ENCODE measurements at regions not wholly inside any gene's neighbourhood (a gene's known extent, or its start where the extent isn't known, plus 50 kb on each side); places are given as distances from the start of the nearest gene placed in this dataset.

DNA sequence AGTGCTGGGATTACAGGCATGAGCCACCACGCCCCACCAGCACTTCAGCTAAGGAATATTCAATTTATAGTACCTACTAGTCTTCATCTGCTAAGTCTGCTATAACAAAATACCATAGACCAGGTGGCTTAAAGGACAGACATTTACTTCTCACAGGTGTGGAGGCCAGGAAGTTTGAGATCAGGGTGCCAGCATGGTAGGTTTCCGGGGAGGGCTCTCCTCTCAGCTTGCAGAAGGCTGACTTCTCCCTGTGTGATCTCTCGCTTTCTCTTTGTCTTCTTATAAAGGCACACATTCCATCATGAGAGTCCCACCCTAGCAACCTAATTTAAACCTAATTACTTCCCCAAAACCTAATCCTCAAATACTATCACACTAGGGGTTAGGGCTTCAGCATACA, 433.0 kb downstream of the INSC start:
- DNase-seq = no peak

DNA sequence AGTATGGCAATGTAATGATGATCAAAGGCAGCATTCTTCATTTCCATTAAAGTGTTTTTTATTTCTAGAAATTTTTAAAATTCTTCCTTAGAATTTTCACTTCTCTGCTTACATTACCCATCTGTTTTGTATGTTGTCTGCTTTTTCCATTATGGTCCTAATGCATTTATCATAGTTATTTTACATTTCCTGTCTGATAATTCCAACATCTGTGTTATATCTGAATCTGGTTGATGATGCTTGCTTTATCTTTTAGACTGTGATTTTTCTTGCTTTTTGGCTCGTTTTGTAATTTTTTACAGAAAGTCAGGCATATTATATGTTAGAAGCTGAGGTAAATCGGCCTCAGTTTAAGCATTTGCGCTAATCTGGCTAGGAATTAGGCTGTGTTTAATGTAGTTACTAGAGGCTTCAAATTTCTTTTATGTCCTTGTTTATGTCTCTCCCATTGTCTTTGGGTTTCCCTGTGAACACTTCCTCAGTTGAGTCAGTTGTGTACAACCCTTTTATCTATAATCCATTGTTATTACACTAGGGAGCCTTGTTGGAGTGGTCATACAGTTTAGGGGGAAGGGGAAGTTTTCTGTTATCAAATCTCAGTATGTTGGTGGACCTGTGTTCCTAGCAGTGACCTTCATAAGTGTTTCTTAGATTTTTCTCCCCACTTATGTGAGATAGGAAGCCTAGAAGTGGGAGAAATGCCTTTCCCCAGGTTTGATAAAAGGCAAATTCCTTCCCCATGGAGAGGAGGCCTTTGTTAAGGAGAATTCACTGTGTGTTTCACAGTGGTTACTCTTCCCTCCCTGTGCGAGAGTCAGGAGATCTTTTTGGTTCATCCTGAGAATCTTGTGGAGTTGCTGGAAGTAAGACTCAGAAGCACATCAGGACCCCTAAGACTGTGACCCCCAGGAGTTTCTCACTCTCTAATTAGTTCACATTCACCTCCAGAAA, 437.5 kb downstream of the INSC start:
- no peak for DNase-seq

DNA sequence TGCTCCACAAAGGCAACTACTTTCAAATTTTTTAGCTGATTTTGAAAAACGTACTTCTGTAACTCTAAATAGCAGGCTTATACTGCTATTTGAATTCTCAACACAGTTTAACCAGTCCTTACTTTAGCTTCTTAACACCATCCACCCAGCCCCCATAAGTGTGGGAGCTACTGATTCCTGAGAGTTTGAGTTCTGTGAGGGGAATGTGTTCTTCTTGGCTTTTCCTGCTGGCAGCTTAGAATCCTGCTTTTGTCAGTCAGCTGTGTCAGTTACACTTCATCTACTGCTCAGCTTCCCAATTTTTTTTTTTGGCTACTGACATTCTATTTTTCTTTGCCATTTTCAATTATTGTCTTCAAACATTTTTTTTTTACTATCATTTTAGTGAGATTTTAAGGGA, 440.4 kb downstream of the INSC start:
- no peak for DNase-seq

DNA sequence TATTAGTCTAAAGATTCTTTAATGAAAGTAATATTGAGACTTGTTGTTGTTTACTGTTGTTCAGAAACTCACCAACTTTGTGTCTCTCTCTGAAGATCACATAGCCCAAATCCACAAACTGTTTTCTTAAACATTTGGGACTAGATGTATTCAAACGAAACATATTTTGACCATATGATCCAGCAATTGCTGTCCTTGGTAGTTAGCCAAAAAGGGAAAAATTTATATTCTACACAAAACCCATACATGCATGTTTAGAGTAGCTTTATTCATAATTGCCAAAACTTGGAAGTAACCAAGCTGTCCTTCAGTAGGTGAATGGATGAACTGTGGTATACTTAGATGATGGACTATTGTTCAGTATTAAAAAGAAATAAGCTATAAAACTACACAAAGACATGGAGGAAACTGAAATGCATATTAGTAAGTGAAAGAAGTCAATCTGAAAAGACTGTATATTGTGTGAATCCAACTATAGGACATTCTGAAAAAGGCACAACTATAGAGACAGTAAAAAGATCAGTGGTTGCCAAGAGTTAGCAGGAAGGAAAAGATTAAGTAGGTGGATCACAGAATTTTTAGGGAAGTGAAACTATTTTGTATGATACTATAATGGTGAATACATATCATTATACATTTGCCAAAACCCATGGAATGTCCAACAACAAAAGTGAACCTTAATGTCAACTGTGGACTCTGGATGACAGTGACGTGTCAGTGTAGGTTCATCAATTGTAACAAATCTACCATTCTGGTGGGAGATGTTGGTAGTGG, 442.9 kb downstream of the INSC start:
- no peak for DNase-seq

DNA sequence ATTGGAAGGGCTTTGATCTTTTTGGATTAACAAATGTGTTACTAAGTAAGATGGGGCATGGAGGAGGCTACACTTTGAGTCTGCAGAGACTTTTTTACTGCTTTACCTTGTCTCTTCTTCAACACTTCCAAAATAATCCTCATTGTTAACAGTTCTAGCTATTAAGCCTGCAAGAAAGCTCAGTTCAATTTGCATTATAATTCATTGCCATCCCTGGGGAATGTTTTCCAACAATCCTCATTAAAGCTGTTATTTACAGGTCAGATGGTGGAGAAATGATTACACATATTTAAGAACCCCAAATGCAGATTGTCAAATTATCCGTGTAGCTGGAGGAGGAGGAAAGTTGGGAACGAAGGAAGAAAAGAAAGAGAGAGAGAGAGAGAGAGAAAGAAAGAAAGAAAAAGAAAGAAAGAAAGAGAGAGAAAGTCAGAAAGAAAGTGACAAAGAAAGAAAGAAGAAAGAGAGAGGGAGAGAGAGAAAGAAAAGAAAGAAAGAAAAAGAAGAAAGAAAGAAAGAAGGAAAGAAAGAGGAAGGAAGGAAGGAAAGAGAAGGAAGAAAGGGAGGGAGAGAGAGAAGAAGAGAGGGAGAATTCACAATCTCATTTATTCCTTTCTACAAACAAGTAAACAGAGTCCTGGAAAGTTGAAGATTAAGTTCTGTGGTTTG, 443.9 kb downstream of the INSC start:
- DNase-seq = no peak

DNA sequence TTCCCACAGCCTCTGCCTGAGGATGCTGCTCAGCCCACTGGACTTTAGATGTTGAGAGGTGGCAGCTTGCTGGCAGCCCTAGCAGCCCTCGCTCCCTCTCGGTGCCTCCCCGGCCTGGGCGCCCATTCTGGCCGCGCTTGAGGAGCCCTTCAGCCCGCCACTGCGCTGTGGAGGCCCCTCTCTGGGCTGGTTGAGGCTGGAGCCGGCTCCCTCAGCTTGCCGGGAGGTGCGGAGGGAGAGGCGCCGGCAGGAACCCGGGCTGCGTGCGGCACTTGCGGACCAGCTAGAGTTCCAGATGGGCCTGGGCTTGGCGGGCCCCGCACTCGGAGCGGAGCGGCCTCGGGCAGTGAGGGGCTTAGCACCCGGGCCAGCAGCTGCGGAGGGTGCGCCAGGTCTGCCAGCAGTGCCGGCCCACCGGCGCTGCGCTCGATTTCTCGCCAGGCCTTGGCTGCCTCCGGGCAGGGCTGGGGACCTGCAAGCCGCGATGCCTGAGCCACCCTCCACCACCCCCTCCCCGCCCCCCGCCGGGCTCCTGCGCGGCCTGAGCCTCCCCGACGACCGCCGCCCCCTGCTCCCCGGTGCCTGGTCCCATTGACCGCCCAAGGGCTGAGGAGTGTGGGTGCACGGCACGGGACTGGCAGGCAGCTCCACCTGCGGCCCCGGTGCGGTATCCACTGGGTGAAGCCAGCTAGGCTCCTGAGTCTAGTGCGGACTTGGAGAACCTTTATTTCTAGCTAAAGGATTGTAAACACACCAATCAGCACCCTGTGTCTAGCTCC, 446.2 kb downstream of the INSC start:
- no peak for DNase-seq

DNA sequence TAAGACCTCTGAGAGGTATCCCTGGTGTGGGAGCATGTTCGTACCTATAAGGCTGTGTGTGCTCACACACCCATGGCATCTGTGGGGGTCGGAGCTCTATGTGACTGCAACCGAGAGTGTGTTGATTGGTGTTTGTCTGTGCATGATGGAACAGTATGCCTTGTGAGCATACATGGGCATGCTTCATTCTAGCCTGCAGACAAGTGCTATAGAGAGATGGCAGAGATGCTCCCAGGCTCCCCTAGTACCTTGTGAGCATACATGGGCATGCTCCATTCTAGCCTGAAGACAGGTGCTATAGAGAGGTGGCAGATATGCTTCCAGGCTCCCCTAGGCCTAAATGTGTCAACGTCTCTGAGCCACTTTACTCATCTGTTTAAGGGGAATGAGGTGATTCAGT, 447.5 kb downstream of the INSC start:
- no peak for DNase-seq

DNA sequence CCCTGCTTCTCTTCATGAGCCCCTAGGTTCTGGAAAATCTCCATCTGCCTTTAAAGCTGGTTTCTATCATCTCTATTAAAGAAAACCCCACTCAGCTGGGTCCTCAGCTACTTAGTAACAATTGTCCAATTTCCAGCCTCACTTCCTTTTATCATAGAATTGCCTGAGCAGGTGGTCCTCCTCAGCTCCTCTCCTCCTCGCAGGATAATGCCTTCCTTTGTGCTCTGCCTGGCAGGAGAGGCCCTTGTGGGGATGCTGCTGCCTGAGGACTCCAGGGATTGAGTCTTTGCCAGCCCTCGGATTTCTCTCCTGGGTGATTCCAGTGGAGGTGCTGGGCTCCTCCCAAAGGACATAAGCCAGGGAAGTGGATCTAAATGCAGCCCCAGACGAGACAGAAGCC, 448.3 kb downstream of the INSC start:
- no peak for DNase-seq

DNA sequence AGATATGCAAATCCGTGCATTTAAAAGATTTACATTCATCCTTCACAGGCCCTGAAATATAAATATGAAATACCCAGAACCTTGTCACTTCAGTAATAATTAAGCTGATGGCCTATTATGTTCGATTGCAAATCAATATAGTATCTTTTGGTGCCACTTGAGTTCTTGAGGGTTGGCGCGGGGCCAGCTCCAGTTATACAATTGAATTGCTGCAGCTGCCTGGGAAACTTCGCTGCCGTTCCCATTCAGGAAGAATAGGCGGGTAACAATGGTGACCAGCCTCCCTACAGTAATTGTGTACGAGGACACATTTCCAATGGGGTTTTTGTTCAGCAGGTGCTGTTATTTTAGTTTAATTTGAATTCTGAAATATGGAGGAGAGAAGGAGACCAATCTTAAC, 451.2 kb downstream of the INSC start:
- DNase-seq = no peak

DNA sequence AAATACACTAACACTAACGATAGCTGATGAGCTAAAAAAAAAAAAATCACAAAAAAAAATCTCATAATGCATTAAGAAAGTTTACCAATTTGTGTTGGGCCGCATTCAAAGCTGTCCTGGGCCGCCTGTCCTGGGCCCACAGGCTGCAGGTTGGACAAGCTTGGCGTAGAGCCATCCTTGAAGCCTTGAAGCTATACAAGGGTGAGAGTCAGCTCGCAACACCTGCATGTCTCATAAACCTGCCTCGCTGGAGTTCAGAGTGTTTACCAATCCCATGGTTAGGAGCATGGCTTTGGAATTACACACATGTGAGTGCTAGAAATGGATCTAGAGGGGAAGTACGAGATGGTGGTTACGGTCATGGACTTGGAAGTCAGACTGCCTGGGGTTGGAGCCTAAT, 453.7 kb downstream of the INSC start:
- no peak for DNase-seq

DNA sequence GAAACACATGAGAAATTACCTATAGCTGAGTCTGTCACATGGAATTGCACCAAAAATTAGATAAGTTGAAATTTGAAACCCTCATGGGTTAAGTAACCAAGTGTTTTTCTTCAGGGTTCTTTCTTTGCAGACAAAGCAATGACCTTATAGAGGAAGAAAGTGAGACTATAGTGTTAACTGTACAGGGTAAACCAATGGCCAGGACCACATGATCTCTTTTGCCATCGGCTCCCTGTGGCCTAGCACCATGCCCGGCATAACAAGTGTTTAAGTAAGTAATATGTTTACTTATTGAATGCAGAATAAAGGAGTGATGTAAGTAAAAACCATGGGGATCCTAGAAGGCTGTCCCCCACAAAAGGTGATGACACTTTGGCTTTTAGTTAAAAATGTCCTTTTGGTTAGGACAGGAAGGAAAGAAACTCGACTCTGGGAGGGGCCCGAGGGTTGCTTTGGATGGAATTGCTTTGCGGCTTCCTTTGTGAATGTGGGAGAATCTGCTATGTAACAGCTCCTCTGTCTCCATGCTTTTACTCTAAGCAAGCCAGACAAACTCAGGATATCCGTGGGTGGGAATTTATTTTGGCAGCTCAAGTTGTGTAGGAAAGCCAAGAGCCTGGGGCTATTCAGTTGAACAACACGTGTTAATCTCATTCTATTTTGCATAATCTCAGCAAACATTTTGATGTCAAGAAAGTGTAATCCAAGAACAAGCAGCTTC, 454.7 kb downstream of the INSC start:
- DNase-seq = no peak

DNA sequence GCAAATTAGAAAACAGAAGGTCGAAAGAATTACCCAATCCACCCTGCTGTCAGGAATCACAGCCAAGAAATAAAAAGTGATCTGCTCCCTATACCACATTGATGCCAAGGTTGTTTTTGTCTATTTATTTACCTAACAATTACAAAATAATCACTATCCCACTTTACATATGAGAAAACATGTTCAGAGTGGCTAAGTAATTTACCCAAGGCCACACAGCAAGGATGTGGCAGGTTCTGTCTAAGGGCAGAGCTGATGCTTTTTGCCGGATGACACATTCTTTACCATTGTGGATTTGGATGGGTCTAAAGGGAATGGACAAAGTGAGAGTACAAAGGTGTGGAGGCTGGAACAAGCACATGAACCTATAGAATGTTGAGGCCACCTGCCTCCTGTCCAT, 460.7 kb downstream of the INSC start:
- DNase-seq = no peak

DNA sequence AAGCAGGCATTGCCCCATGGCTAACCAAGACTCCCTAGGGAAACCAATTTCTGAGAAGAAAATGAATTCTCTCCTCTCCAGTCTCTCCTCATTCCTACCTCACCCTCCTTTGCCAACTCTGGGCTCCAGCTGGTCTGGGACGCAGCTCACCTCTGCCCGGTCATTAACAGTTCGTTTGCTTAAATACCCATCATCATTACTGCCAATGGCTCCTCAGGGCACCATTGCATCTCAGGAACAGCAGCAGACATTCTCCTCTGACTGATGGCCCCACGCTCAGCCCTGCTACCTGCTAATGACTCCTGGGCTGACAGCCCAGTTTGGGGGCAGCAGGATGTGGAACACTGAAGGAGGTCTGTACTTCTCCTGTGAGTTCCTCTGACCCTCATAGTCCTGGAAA, 462.0 kb downstream of the INSC start:
- no peak for DNase-seq

DNA sequence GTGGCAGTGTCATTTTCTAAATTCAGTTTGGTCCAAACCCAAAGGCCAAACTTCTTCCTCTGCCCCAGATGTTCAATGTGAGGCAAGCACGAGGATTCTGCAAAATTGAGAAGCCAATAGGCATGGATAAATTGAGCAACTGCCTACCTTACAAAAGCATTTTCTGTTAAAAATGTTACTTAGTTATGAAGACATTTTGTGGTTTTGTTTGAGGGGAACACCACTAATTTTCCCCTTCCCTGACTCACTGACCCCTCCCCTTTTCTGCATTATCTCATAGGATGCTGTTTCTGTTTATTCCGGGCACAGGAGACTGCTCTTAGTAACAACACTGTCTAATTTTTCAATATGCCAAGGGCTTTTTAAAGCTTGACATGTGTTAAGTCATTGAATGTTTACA, 462.8 kb downstream of the INSC start:
- no peak for DNase-seq

DNA sequence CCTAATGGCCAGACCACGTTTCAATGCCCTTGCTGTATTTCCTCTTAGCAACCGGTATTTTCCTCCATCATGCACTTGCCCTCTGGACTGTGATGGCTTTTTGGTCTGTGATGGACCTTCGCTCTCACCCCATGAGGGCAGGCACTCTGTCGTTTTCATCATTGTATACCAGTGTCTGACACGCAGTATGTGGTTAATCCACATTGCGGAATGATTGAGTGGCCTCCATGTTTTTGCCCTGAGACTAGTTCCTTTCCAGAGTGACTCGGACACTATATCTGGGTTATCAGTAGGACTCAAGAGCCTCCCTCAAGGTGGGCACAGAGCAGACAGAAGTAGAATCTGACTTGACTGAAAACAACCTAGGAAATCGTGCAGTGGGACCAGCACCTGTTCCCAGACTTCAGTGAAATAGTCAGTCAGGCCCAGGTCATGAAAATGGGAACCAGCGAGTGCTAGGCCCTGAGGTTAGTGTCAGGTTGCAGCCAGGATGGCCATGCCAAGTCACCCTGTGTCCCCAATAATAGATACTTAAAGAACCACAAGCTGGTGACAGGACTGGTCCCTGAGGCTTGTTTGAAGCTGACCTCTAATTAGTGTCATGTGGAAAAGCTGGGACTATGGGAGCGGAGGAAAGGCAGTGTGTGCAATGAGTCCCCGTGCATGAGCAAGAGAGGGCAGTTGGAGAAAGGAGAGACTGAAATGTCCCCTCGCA, 464.7 kb downstream of the INSC start:
- DNase-seq = no peak

DNA sequence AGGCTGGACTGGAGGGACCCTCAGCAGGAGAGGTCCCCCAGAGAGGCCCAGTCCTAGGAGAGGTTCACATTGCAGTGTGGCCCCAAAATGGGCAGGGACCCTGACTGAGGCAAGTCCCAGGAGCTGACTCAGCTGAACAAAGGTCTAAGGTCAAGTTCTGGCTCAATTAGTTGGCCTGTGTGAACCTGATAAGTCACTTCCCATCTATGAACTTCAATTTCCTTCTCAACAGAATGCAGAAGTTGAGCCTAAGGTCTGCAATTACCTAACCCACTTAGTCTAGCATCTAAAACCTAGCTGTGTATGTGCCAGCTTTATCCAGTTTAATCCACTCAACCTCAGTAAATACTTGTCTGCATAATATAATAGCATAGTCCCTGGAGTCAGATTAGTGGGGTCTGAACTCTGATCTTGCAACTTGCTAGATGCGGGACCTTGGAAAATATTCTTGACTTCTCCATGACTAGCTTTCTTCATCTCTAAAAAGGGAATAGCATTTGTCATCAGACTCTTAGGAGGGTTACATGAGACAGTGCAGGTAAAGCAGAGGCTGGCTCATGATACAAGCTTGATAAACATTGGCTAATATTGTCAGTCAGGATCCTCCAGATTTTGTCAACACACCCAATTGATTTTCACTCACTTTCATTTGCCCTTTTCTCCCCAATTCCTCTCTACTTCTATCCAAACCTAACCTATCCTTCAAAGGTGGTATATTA, 465.5 kb downstream of the INSC start:
- DNase-seq = no peak

DNA sequence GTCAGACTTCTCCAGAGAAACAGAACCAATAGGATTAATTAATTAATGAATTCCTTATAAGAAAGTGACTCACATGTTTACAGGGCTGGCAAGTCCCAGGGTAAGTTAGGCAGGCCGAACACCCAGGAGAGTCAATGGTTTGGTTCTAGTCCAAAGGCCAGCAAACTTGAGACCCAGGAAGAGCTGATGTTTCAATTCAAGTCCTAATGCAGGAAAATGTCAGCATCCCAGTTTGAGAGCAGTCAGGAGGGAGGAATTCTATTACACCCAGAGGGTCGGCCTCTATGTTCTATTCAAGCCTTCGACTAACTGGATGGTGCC, 466.0 kb downstream of the INSC start:
- DNase-seq = no peak

DNA sequence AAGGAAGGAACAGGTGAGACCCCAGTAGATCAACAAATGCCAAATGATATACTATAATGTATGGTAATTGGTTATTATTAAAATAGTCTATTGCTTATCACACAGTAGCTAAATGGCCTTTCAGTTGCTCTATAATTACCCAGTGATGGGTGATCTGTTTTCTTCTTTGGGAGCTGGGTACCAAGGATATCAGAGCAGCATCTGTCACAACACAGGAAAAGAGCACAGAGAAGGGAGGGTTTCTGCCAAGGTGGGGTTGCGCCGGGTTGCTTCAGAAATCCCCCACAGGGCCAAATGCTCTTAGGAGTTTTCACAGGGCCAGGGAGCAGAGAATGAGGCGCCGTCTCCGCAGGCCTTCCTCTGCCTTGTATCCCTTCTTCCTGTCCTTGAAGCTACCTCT, 469.4 kb downstream of the INSC start:
- DNase-seq = no peak

DNA sequence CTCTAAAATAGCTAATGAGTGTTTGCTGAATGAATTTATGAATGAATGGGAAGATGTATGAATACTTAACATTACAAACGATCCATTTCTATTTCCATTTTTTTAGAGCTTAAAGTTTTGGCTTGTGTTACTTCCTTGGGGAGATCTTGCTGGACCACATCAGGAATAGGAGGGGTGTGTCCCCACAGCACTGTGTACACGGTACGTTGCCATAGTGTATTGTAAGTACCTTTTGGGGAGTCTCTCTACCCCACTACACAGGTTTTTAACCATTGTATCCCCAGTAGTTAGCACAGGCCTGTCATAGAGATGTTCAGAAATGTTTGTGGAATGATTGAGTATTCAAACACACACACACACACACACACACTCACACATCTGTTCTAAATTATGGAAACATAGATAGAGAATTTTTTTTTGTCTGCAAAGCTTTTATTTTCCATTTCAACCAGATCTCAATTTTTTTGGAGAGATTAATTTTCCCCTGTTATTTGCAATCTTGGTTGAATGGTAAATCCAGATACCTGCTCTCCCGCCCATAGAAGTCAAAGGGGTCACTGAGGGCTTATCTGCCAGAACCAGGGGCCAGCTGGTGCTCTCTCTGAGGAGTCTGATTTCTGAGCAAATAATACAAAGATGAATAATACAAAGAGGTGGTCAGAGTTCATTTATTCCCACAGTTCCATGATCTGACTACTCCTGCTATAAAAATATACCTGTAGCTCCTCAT, 471.0 kb downstream of the INSC start:
- no peak for DNase-seq

DNA sequence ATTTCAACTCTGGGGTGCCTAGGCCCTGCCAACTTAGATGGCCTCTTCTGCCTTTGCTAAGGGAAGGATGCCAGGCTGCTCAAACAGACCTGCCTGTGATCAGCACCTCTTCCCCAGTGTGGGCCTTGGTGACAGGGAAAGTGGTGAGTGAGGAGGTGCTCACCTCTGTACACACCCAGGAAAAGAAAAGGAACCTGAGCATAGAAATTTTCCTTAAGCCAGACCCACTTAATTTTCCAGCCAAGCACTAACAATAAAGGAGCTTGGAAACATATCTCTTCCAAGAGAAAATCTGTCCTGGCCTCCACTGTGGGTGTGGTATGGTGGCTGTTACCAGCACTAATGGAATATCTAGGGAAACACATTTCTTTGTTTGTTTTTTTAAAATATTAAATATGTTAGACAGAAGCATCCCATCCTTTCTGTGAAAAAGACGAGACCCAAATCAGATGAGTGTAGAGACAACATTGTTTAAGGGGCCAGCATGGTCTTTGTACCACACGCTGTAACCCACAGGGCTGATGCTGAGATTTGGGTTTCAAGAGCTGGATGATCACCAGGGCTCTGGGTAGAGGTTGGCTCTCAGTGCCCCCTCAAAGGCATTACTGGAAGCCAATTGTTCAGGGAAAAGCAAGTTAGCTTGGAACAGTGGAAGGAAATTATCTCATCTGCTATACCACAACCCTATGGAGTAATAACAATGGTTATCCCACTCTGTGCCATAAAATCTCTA, 472.2 kb downstream of the INSC start:
- DNase-seq = no peak

Data from activated effector memory CD4-positive, alpha-beta T cell treated with anti-CD3 and anti-CD28 coated beads, Interleukin-2, amount 50 U/mL, for 16 hours (primary cell).